Inflammatory macrophage (primary cell): ENCODE measurements at regions not wholly inside any gene's neighbourhood (a gene's known extent, or its start where the extent isn't known, plus 50 kb on each side); places are given as distances from the start of the nearest gene placed in this dataset.
"Not testable (repeated sequence)": the region's sequence is repeated elsewhere in the genome, so short reads cannot be mapped to it uniquely, and the experiment has no call there.

ENCODE experiments used
- DNase-seq, 2 donors: peaks; one replicate each; pipeline ENCODE4 v3.0.0-alpha.2; 2020 to 2022

GRCh38 chr4:18626996-18627395 is 605.4 kb upstream of the LCORL start:
- DNase-seq: no peak

DNA sequence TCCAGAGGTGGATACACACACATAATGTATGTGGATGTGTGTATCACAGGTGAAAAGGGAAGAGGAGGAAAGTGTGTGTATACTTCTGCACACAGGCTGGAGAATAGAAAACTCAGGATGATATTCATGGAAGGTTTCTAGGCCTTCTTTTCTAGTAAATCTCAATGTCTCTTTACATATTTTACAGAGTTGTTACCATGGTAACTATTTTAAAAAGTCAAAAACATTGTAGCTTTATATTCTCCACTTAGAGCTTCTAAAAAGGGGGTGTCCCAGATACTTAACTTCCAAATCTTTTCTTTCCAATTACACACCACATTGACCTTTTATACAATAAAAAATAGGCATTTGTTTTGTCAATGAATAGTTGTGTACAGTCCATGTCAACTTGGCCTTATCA is 604.8 kb upstream of the LCORL start:
- no peak for DNase-seq

GRCh38 chr4:18621186-18621585 is 599.6 kb upstream of the LCORL start:
- DNase-seq: no peak

- no peak for DNase-seq
Measured at GRCh38 chr4:18616720-18617119, 595.2 kb upstream of the LCORL start.

DNA sequence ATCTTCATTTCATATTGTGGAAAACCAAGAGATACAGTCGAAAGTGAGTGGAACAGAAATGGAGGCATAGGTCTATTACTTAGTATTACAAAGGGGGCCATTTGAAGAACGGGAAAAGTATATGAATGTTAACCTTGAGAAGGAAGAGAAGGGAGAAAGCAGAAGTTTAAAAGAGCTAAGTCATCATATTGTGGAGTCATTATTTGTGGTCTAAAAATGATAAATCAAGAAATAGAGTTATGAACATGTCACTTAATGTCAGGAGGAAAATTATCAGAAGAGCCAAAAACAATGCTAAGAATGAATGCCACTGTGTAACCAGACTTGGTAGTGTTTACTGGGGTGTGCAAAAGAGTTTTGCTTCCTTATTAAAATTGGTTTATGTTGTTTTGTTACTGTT is 589.5 kb upstream of the LCORL start:
- DNase-seq: no peak

DNA sequence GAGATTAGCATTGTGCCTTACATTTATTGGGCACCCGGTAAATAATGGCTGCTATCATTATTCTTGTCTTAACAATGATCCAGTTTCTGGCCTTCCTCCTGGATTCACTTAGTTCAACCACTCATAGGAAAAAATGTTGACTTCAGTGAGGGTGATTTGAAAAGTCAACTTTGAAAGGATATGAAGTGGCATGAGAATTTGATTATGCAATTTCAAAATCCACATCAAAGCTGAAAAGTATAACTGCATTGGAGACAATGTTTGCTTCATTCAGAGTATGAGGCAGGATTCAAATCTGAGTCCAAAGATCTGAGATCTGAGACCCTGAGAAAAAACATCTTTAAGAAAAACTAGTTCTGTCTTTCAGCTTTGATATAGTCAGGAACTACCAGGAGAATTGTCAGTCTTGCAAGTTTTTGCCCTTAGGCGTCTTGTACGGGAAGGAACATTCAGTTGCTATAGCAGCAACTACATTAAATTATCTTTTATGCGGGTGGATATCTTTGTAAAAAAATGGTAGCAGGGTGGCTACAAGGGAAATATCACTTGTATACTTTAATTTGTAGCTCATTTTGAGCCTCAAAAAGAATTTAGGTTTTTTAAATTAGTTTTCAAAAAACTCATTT is 587.5 kb upstream of the LCORL start:
- DNase-seq: no peak

GRCh38 chr4:18602610-18603009 is 581.1 kb upstream of the LCORL start:
- not testable (repeated sequence) for DNase-seq

DNA sequence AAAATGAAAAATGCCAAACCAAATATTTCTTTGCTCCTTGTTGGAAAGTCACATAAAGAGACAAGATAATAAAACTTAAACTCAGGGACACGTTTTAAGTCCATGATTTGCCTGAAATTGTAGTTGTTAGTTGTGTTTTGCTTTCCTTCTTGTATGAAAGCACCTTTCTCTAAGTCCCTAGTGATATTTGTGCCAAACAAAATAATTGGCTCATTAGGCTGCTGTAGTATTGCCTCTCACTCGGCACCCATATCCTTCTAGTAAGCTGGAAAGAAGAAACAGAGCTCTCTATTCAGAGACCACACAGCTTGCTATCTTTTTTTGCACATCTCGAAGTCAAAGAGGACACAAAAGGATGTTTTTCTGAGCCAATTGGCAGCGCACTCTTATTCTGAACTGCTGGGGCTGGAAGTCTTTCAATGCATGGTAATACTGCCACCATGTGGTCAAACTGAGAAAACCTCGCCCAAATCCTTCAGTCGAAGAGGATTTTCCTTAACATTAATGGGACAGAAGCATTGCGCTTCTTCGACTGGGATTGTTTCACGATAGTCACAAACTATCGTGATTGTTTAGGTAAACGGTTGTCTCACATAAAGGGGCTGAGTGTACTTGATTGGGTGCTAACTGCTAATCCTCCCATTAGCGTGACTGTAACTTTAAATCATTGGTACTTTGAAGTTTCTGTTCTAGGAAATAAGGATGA is 571.9 kb upstream of the LCORL start:
- DNase-seq: peak; percentile 61 to 66

GRCh38 chr4:18582841-18583240 is 561.3 kb upstream of the LCORL start:
- DNase-seq: no peak

DNA sequence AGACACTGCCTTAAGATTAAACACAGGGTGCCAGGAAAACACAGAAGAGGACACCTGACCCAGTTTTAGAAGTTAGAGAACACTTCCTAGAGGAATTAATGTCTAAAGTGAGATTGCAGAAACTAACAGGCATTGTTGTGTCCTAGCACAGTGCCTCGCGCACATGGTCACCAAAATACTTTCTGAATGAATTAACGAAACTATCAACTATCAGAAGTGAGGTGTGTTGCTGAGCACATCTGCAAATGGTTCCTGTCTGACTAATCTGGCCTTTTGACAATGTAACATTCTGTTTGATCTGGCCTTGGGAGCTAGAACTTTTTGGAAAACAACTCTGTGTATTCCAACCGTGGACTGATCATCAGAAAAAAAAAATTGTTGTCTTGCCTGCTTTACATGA is 556.8 kb upstream of the LCORL start:
- no peak for DNase-seq

- DNase-seq: no peak
Measured at GRCh38 chr4:18572481-18572880, 550.9 kb upstream of the LCORL start.

DNA sequence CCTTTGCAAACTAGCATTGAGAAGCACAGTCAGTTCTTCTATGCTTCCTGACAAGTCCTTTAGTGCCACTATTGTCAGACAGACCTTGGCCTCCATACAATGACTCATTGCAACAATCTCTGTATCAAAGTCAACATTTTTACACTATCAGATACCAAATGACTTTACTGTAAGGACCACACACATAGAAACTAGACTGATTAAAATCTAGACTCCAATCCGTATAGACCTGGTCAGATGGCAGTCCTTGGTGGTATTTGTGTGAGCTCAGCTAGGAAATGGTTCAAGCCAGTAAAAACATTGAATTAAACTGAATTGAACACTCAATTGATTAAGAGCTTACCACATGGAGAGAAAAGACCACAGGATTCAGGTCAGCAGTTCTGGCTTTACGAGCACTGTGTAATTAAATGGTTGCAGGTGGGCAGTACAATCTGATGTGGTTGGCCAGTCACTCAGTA is 549.8 kb upstream of the LCORL start:
- DNase-seq: no peak

GRCh38 chr4:18570370-18570769 is 548.8 kb upstream of the LCORL start:
- no peak for DNase-seq

DNA sequence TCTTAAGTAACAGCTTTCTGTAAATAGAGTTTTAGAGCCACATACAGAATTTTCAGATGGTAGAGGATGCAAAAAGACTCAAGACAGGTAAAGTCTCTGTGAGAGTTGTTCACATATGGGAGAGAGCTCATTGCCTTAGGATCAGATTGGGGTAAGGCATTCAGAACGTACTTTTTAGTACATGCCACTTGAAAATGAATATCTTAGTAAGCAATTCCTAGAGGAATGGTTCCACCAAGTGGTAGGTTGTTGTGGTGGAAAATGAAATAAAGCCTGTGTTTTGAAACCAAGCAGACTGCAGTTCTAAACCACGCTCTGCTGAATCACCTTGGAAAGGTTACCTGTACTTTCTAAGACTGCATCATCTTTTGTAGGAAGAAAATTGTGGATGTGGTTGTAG is 547.0 kb upstream of the LCORL start:
- DNase-seq: no peak

- DNase-seq: no peak
Measured at GRCh38 chr4:18566970-18567799, 545.6 kb upstream of the LCORL start.

GRCh38 chr4:18559492-18559891 is 537.9 kb upstream of the LCORL start:
- DNase-seq: no peak

- DNase-seq: no peak
Measured at GRCh38 chr4:18556402-18556801, 534.8 kb upstream of the LCORL start.

DNA sequence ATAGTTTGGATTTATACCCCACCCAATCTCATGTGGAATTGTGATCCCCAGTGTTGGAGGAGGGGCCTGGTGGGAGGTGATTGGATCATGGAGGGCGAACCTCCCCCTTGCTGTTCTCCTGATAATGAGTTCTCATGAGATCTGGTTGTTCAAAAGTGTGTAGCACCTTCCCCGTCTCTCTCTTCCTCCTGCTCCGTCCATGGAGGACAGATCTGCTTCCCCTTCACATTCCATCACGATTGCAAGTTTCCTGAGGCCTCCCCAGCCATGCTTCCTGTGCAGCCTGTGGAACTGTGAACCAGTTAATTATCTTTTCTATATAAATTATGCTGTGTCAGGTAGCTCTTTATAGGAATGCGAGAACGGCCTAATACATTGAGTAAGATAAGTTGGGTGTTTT is 518.8 kb upstream of the LCORL start:
- no peak for DNase-seq

DNA sequence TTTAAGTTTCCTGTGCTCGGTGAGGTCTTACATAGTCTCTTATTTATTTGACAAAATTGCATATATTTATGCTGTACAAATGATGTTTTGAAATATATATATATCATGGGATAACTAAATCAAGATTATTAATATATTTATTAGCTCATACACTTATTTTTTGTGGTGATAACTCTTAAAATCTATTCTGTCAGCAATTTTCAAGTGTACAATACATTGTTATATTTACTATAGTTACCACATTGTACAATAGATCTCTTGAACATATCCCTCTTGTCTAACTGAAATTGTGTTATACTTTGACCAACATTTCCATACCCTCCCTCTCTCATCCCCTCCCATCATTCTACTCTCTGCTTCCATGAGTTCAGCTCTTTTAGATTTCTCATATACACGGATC is 516.6 kb upstream of the LCORL start:
- DNase-seq: no peak

DNA sequence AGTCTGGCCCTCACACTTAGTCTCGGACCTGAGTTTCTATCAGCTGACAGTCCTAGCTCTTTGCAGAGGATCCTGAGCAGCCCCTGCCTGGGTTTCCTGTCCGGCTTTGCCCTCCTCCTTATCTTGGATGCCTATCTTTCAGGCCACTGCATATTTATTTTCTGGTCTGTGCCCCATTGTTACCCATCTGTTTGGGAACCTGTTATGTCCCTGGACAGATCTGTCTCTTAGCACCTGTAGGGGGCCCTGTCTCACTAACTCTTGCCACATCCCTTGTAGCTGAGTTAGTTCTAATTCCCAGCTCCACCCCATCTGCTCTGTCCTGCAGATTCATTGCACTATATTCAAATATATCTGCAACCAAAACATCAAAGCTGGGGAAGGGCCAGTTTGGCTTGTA is 514.9 kb upstream of the LCORL start:
- DNase-seq: no peak

- no peak for DNase-seq
Measured at GRCh38 chr4:18535948-18536347, 514.4 kb upstream of the LCORL start.

DNA sequence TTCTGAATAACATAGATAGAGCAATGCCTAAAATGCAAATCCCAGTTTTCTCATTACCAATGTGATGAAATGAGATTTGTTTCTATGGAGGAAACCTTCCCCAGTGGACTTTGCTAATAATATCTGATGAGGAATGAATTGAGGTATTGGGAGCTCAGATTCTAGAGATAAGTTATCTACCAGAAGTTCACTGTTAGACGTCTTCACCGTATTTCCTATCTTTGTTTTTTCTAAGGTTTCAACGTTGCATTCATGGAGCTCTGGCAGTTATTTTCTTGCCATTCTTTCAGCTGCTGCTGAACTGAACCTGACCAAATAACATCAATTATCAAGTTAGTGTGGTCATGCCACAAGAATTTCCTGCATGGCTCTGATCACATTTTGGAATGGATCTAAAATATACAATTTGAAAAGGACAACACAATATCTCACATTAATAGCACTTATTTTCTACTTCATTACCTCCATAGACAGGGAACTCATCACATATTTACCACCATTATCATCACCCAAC is 511.8 kb upstream of the LCORL start:
- DNase-seq: no peak

GRCh38 chr4:18531731-18532130 is 510.2 kb upstream of the LCORL start:
- DNase-seq: no peak

GRCh38 chr4:18529482-18529881 is 507.9 kb upstream of the LCORL start:
- no peak for DNase-seq
